CD4-positive, alpha-beta memory T cell (primary cell): ENCODE measurements at regions not wholly inside any gene's neighbourhood (a gene's known extent, or its start where the extent isn't known, plus 50 kb on each side); places are given as distances from the start of the nearest gene placed in this dataset.

ENCODE experiments used
- CTCF ChIA-PET: fragments of 350-600 bp; sonication (Branson Sonifier 250); formaldehyde crosslinking; loops from one replicate; lab custom pipeline; 2021; ENCODE audit warnings: inconsistent platforms; ENCODE audit not compliant: partially characterized antibody; lab: Charles Lee
- POLR2A ChIA-PET: fragments of 350-600 bp; sonication (Branson Sonifier 250); formaldehyde crosslinking; loops from one replicate; lab custom pipeline; 2021; ENCODE audit not compliant: partially characterized antibody; lab: Charles Lee
- DNase-seq, 5 donors: peaks; one replicate each; pipeline versions ENCODE4 v3.0.0 to v3.0.0-alpha.2; 2020 to 2022; ENCODE audit warnings: mixed read lengths in 1 of 5
- H3K27ac ChIP-seq: one replicate; pipeline ENCODE4 v1.7.0; 2013; ENCODE audit warnings: low read depth, low read length
- H3K27me3 ChIP-seq: 2 replicates; pipeline ENCODE4 v1.7.0; 2013; ENCODE audit warnings: mild to moderate bottlenecking, low read length, moderate library complexity; ENCODE audit not compliant: insufficient read depth
- H3K36me3 ChIP-seq: 2 replicates; pipeline ENCODE4 v1.7.0; 2013; ENCODE audit warnings: mild to moderate bottlenecking, low read length, moderate library complexity; ENCODE audit not compliant: insufficient read depth
- H3K4me1 ChIP-seq: 2 replicates; pipeline ENCODE4 v1.7.0; 2013; ENCODE audit warnings: mild to moderate bottlenecking, low read length, moderate library complexity; ENCODE audit not compliant: insufficient read depth
- H3K4me3 ChIP-seq, 2 donors: one replicate each; pipeline ENCODE4 v1.7.0; 2013; ENCODE audit warnings: low read length in 2 of 2, mild to moderate bottlenecking in 1 of 2
- H3K9me3 ChIP-seq, 2 donors: one replicate each; pipeline ENCODE4 v1.7.0; 2013; ENCODE audit warnings: low read length in 2 of 2, control low read depth in 1 of 2; ENCODE audit not compliant: control insufficient read depth in 1 of 2
- H3K27ac Mint-ChIP-seq, 7 donors: one replicate each; pipeline ENCODE4 v1.8.0; 2020 to 2021; ENCODE audit warnings: mixed read lengths in 7 of 7, mild to moderate bottlenecking in 6 of 7, inconsistent platforms in 3 of 7, moderate library complexity in 3 of 7
- H3K27me3 Mint-ChIP-seq, 2 donors: one replicate each; pipeline ENCODE4 v1.8.0; 2020 to 2021; ENCODE audit warnings: mixed read lengths in 2 of 2
- H3K36me3 Mint-ChIP-seq, 2 donors: one replicate each; pipeline ENCODE4 v1.8.0; 2020 to 2021; ENCODE audit warnings: mixed read lengths in 2 of 2, inconsistent platforms in 1 of 2, mild to moderate bottlenecking in 1 of 2
- H3K4me1 Mint-ChIP-seq, 4 donors: one replicate each; pipeline ENCODE4 v1.8.0; 2020 to 2021; ENCODE audit warnings: mixed read lengths in 4 of 4, mild to moderate bottlenecking in 1 of 4
- H3K4me3 Mint-ChIP-seq, 8 donors: one replicate each; pipeline ENCODE4 v1.8.0; 2020 to 2021; ENCODE audit warnings: mixed read lengths in 8 of 8, mild to moderate bottlenecking in 7 of 8, moderate library complexity in 6 of 8, inconsistent platforms in 3 of 8
- H3K9me3 Mint-ChIP-seq, 8 donors: one replicate each; pipeline ENCODE4 v1.8.0; 2020 to 2021; ENCODE audit warnings: mixed read lengths in 8 of 8, mild to moderate bottlenecking in 5 of 8, inconsistent platforms in 3 of 8, moderate library complexity in 1 of 8
- intact Hi-C: fragments of 100-400 bp; cut with micrococcal nuclease; formaldehyde crosslinking; loops from one replicate; pipeline ENCODE4 v1.15.1; 2023

DNA sequence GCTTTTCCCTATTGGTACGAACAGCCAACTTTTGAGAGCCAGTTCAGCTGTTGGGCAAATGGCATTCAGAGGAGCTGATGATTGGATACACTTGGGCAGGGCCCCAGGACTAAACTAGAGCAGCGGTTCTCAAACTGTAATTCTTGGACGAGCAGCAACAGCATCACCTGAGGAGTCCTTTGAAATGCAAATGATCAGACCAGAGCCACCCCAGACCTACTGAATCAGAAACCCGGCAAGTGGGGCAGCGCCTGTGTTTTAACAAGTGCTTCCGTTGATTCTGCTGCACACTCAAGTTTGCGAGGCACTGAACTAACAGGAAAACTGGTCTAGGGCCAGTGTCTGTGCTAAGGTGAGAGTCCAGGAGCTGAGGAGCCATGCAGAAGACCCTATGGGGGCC is 239.7 kb downstream of the UACA start:
- H3K36me3 ChIP-seq: no peaks in the 10 kb centered on the region
- POLR2A ChIA-PET: interaction anchor here (0.6 to 2.6 kb wide), 3 partner anchors 12 to 33 kb away, joined by 3 to 9 read pairs (median 3); no protein-coding TSS in a partner anchor
- Mint-ChIP-seq H3K27me3 (peaks cover 0 to 3% of the 10 kb centered on the region in 2 donors), H3K9me3 (peaks cover 0 to 3% (median 0%) of the 10 kb centered on the region in 8 donors), H3K4me1 (peaks cover 26 to 34% (median 29%) of the 10 kb centered on the region in 4 donors), H3K36me3 (peaks cover 0 to 4% of the 10 kb centered on the region in 2 donors), H3K4me3 (no peak overlapping the region), H3K27ac (no peak overlapping the region)
- CTCF ChIA-PET: interaction anchor here (1.0 to 2.2 kb wide), 3 partner anchors 11 to 1061 kb away, joined by 3 to 8 read pairs (median 5); no protein-coding TSS in a partner anchor
- intact Hi-C loops: no loop called here
- H3K4me3 ChIP-seq: no peak overlapping the region
- peaks cover 25% of the 10 kb centered on the region for H3K4me1 ChIP-seq
- H3K9me3 ChIP-seq: no peaks in the 10 kb centered on the region
- H3K27me3 ChIP-seq: no peaks in the 10 kb centered on the region
- no peak for DNase-seq
- H3K27ac ChIP-seq: no peak overlapping the region

DNA sequence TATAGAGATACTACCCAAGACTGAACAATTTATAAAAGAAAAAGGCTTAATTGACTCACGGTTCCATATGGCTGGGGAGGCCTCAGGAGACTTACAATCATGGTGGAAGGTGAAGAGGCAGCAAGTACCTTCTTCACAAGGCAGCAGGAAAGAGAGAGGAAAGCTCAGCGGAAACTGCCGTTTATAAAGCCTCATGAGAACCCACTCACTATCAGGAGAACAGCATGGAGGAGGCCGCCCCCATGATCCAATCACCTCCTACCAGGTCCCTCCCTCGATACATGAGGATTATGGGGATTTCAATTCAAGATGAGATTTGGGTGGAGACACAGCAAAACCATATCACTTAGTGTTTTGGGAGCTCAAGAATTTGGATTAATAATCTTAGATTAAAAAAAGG is 240.2 kb downstream of the UACA start:
- Mint-ChIP-seq H3K36me3 (peaks cover 0 to 2% of the 10 kb centered on the region in 2 donors), H3K9me3 (peaks cover 0 to 3% (median 0%) of the 10 kb centered on the region in 8 donors), H3K4me3 (peak overlapping the region in 1 of 8 donors; percentile 21), H3K27me3 (peaks cover 0 to 3% of the 10 kb centered on the region in 2 donors), H3K4me1 (peaks cover 22 to 29% (median 25%) of the 10 kb centered on the region in 4 donors), H3K27ac (no peak overlapping the region)
- ChIA-PET POLR2A (interaction anchor here (0.6 to 2.6 kb wide), 3 partner anchors 12 to 33 kb away, joined by 3 to 9 read pairs (median 3); no protein-coding TSS in a partner anchor), CTCF (interaction anchor here (1.0 to 2.2 kb wide), 3 partner anchors 11 to 1061 kb away, joined by 3 to 8 read pairs (median 5); no protein-coding TSS in a partner anchor)
- intact Hi-C loops: no loop called here
- Histone ChIP-seq H3K4me3 (no peak overlapping the region), H3K4me1 (peaks cover 21% of the 10 kb centered on the region), H3K27ac (no peak overlapping the region), H3K36me3 (no peaks in the 10 kb centered on the region), H3K9me3 (no peaks in the 10 kb centered on the region), H3K27me3 (no peaks in the 10 kb centered on the region)
- no peak for DNase-seq

DNA sequence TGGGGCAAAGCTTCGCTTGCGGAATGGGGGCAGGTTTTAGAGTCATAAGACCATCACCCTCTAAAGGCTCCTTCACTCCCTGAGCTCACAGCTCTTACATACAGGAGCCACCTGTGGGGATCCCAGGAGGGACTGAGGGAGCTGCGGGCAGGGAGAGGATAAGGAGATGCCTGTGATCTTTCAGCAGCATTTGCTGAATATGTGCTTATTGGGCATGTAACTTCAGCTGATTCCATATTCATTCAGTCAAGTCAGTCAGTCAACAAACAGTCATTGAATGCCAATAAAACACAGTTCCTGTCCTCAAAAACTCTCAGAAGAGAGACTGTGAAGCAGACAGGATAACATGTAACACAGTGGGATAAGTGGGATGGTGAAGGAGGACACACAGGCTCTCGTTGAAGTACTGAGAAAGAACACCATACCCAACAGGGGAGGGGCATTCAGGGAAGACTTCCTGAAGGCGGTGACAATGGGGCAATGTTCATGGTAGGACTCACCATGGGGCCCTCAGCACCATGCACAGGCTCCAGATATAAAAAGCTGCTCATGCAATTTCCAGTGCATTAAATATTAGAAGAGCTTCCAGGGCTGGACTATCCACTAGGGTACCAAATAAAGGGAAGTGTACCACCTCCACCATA is 240.9 kb downstream of the UACA start:
- H3K27me3 Mint-ChIP-seq: peaks cover 0 to 3% of the 10 kb centered on the region in 2 donors
- peaks cover 14 to 22% (median 19%) of the 10 kb centered on the region in 4 donors for H3K4me1 Mint-ChIP-seq
- no peak overlapping the region for H3K27ac ChIP-seq
- no peaks in the 10 kb centered on the region for H3K27me3 ChIP-seq
- H3K4me3 Mint-ChIP-seq: no peak overlapping the region
- no peak for DNase-seq
- ChIA-PET CTCF (interaction anchor here (1.0 to 2.2 kb wide), 3 partner anchors 10 to 1060 kb away, joined by 3 to 8 read pairs (median 5); no protein-coding TSS in a partner anchor), POLR2A (interaction anchor here (0.9 to 2.6 kb wide), 2 partner anchors 10 to 13 kb away, joined by 3 to 9 read pairs; no protein-coding TSS in a partner anchor)
- intact Hi-C loops: no loop called here
- H3K36me3 ChIP-seq: no peaks in the 10 kb centered on the region
- H3K9me3 Mint-ChIP-seq: no peaks in the 10 kb centered on the region
- H3K27ac Mint-ChIP-seq: no peak overlapping the region
- H3K4me1 ChIP-seq: peaks cover 14% of the 10 kb centered on the region
- H3K4me3 ChIP-seq: no peak overlapping the region
- no peaks in the 10 kb centered on the region for H3K36me3 Mint-ChIP-seq
- H3K9me3 ChIP-seq: no peaks in the 10 kb centered on the region

DNA sequence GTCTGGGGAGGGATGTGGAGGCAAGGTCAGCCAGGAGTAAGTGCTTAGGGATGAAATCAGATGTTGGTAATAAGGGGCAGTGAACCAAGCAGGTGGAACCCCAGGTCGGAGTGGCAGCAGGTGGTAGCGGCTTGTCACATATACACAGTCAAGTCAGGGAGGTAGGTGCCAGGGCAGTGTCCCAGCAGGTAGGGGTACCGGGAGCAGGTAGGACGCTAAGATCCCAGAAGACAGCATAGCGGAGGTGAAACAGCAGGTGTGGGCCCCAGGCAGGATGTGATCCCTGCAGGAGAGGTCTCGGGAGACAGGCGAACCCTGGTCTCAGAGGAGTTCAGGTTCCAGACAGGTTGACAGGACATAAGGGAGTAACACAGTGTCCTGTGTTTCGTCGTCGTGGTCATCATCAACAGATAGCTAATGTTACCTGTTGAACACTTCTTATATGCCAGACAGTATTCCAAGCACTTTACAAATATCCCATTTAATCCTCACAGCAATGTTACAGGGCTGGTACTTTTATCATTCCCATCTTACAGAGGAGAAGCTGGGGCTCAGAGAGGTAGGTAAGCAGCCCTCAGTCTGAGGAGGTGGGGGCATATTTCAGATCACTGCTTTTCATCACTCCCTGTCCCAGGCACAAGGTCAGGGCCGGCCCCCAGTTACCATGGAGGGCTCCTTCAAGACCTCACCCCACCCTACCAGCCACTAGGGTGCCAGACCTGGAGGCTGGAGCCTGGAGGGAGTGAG is 241.6 kb downstream of the UACA start:
- no peaks in the 10 kb centered on the region for H3K9me3 ChIP-seq
- H3K36me3 Mint-ChIP-seq: no peaks in the 10 kb centered on the region
- peaks cover 0 to 3% of the 10 kb centered on the region in 2 donors for H3K27me3 Mint-ChIP-seq
- intact Hi-C loops: no loop called here
- H3K4me1 Mint-ChIP-seq: peaks cover 7 to 15% (median 13%) of the 10 kb centered on the region in 4 donors
- DNase-seq: no peak
- H3K27ac ChIP-seq: no peak overlapping the region
- H3K27me3 ChIP-seq: no peaks in the 10 kb centered on the region
- ChIA-PET POLR2A (interaction anchor here (0.9 to 2.6 kb wide), 2 partner anchors 9 to 13 kb away, joined by 3 to 9 read pairs; no protein-coding TSS in a partner anchor), CTCF (interaction anchor here (0.8 to 2.2 kb wide), 3 partner anchors 9 to 14 kb away, joined by 3 to 8 read pairs (median 4); no protein-coding TSS in a partner anchor)
- H3K4me1 ChIP-seq: peaks cover 7% of the 10 kb centered on the region
- no peak overlapping the region for H3K4me3 Mint-ChIP-seq
- no peak overlapping the region for H3K27ac Mint-ChIP-seq
- H3K4me3 ChIP-seq: no peak overlapping the region
- H3K36me3 ChIP-seq: no peaks in the 10 kb centered on the region
- no peaks in the 10 kb centered on the region for H3K9me3 Mint-ChIP-seq

DNA sequence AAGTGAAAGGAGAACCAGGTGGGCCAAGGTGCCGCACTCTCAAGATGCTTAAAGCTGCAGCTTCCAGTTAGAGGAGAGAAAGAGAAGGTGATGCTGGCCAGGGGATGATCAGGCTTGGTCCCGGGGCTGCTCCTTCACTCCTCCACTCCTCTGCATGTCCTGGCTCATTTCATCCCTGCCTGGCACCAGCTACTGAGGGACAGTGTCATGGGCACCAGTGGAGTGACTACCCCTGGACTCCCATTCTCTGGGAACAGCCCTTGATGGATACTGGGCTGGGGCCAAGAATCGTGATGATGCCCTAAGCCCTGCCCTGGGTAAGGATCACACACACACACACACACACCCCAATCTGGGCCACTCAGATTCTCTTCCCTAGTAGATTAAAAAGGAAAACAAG is 243.7 kb downstream of the UACA start:
- CTCF ChIA-PET: interaction anchor here (1.2 kb wide), 1 partner anchor 9 kb away, joined by 3 read pairs; no protein-coding TSS in a partner anchor
- no peak for DNase-seq
- Histone ChIP-seq H3K4me3 (no peak overlapping the region), H3K9me3 (no peaks in the 10 kb centered on the region), H3K27me3 (no peaks in the 10 kb centered on the region), H3K27ac (no peak overlapping the region), H3K36me3 (no peaks in the 10 kb centered on the region), H3K4me1 (no peaks in the 10 kb centered on the region)
- H3K9me3 Mint-ChIP-seq: no peaks in the 10 kb centered on the region
- no peaks in the 10 kb centered on the region for H3K36me3 Mint-ChIP-seq
- H3K27ac Mint-ChIP-seq: no peak overlapping the region
- POLR2A ChIA-PET: interaction anchor here (0.8 kb wide), 1 partner anchor 8 kb away, joined by 3 read pairs; no protein-coding TSS in a partner anchor
- no peak overlapping the region for H3K4me3 Mint-ChIP-seq
- peaks cover 0 to 3% of the 10 kb centered on the region in 2 donors for H3K27me3 Mint-ChIP-seq
- intact Hi-C loops: no loop called here
- H3K4me1 Mint-ChIP-seq: peaks cover 0 to 4% (median 2%) of the 10 kb centered on the region in 4 donors

DNA sequence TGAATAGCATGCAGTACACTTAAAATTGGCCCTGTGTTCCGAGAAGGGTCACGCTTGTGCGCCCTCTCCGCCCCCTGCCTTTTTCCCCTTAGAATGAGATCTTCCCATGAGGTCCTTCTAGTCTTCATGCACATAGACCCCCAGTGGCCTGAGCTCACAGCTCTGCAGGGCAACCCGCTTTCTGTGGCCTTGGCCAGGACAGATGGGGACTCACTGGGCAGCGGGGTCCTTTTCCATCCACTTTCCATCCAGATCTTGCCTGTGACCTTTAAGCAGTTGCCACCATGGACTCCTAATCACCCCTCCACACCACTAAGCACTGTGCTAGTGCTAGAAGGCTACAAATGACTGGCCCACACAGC is 244.4 kb downstream of the UACA start:
- no peaks in the 10 kb centered on the region for H3K4me1 ChIP-seq
- H3K4me3 ChIP-seq: no peak overlapping the region
- no peaks in the 10 kb centered on the region for H3K9me3 Mint-ChIP-seq
- no peak overlapping the region for H3K4me3 Mint-ChIP-seq
- no peaks in the 10 kb centered on the region for H3K27me3 ChIP-seq
- H3K27ac Mint-ChIP-seq: no peak overlapping the region
- CTCF ChIA-PET: no interaction called here
- H3K27ac ChIP-seq: no peak overlapping the region
- intact Hi-C loops: no loop called here
- peaks cover 0 to 3% of the 10 kb centered on the region in 2 donors for H3K27me3 Mint-ChIP-seq
- H3K36me3 Mint-ChIP-seq: no peaks in the 10 kb centered on the region
- no peaks in the 10 kb centered on the region for H3K9me3 ChIP-seq
- H3K36me3 ChIP-seq: no peaks in the 10 kb centered on the region
- no peak for DNase-seq
- H3K4me1 Mint-ChIP-seq: peaks cover 0 to 4% (median 2%) of the 10 kb centered on the region in 4 donors
- POLR2A ChIA-PET: interaction anchor here (0.8 kb wide), 1 partner anchor 9 kb away, joined by 3 read pairs; no protein-coding TSS in a partner anchor
